Tibial nerve (tissue), 4 donors: ENCODE measurements at regions not wholly inside any gene's neighbourhood (a gene's known extent, or its start where the extent isn't known, plus 50 kb on each side); places are given as distances from the start of the nearest gene placed in this dataset.

Experiments used
- DNase-seq, 2 donors: peaks; one replicate each; pipeline ENCODE4 v3.0.0-alpha.2; 2019; ENCODE audit warnings: low spot score in 2 of 2
- H3K27ac ChIP-seq, 4 donors: fragments of 200-600 bp; sonication (generic) in 3 of 4; one replicate each; pipeline ENCODE4 v1.5.1; 2017 to 2019; ENCODE audit warnings: mild to moderate bottlenecking in 1 of 4
- H3K27me3 ChIP-seq, 2 donors: fragments of 200-600 bp; sonication (generic) in 1 of 2; one replicate each; pipeline versions ENCODE4 v1.5.1 to v1.6.0; 2017 to 2019
- H3K36me3 ChIP-seq, 3 donors: fragments of 200-600 bp; sonication (generic); one replicate each; pipeline ENCODE4 v1.5.1; 2018 to 2019
- H3K4me1 ChIP-seq, 4 donors: fragments of 200-600 bp; sonication (generic) in 3 of 4; one replicate each; pipeline ENCODE4 v1.5.1; 2017 to 2019
- H3K4me3 ChIP-seq, 4 donors: fragments of 200-600 bp; sonication (generic) in 3 of 4; one replicate each; pipeline ENCODE4 v1.5.1; 2017 to 2019; ENCODE audit warnings: mild to moderate bottlenecking in 1 of 4, moderate library complexity in 1 of 4
- H3K9me3 ChIP-seq, 4 donors: fragments of 200-600 bp; sonication (generic) in 3 of 4; one replicate each; pipeline ENCODE4 v1.5.1; 2017 to 2019
- CTCF ChIP-seq, 5 experiments: fragments of 200-600 bp in 3 of 5; fragments of 450-650 bp in 2 of 5; sonication (generic) in 3 of 5; IDR thresholded peaks; one replicate each; pipeline ENCODE4 v1.5.1; 2016 to 2019; ENCODE audit warnings: antibody characterized with exemption in 5 of 5, mild to moderate bottlenecking in 3 of 5, moderate library complexity in 2 of 5
- EP300 ChIP-seq, 2 donors: sonication (generic); formaldehyde crosslinking; IDR thresholded peaks; one replicate each; pipeline ENCODE4 v1.6.1; 2017; ENCODE audit warnings: antibody characterized with exemption in 2 of 2, mild to moderate bottlenecking in 1 of 2
- POLR2A ChIP-seq, 2 donors: fragments of 450-650 bp; IDR thresholded peaks; one replicate each; pipeline ENCODE4 v1.6.1; 2017; ENCODE audit warnings: antibody characterized with exemption in 2 of 2, mild to moderate bottlenecking in 2 of 2, moderate library complexity in 2 of 2
- WGBS, 2 donors: methylation state at CpG; one replicate each; pipeline ENCODE4 v1.1.5; 2018; 5-methylcytosine and 5-hydroxymethylcytosine counted together

GRCh38 chr5:38736089-38736488 lies 109.7 kb upstream of the OSMR start:
- DNase-seq: no peak
- Histone ChIP-seq H3K4me3 (no peak overlapping the region), H3K27ac (no peak overlapping the region), H3K36me3 (no peaks in the 10 kb centered on the region), H3K27me3 (no peaks in the 10 kb centered on the region), H3K9me3 (no peaks in the 10 kb centered on the region), H3K4me1 (no peaks in the 10 kb centered on the region)
- TF ChIP-seq EP300 (IDR thresholded peaks at IDR 0.05) (no peak), CTCF (IDR thresholded peaks at IDR 0.05) (no peak), POLR2A (IDR thresholded peaks at IDR 0.05) (no peak)
- 81 to 93% methylated on average over 2 of the region's 2 CpGs for WGBS, 2 donors

- Histone ChIP-seq H3K4me3 (no peak overlapping the region), H3K9me3 (peaks cover 0 to 4% (median 0%) of the 10 kb centered on the region in 4 donors), H3K27ac (no peak overlapping the region), H3K4me1 (no peaks in the 10 kb centered on the region), H3K36me3 (peaks cover 0 to 3% (median 0%) of the 10 kb centered on the region in 3 donors), H3K27me3 (no peaks in the 10 kb centered on the region)
- TF ChIP-seq EP300 (IDR thresholded peaks at IDR 0.05) (no peak), POLR2A (IDR thresholded peaks at IDR 0.05) (no peak), CTCF (IDR thresholded peaks at IDR 0.05) (no peak)
- WGBS, 2 donors: 95 to 98% methylated on average over 6 of the region's 6 CpGs
- DNase-seq: no peak
Measured at GRCh38 chr5:38737976-38738375, 107.8 kb upstream of the OSMR start.

GRCh38 chr5:38739011-38739704 lies 106.7 kb upstream of the OSMR start:
- peaks cover 0 to 8% (median 0%) of the 10 kb centered on the region in 3 donors for H3K36me3 ChIP-seq
- no peak for TF ChIP-seq EP300 (IDR thresholded peaks at IDR 0.05)
- no peak for TF ChIP-seq CTCF (IDR thresholded peaks at IDR 0.05)
- no peak for TF ChIP-seq POLR2A (IDR thresholded peaks at IDR 0.05)
- H3K4me3 ChIP-seq: no peak overlapping the region
- H3K27me3 ChIP-seq: no peaks in the 10 kb centered on the region
- H3K4me1 ChIP-seq: no peaks in the 10 kb centered on the region
- DNase-seq: no peak
- WGBS, 2 donors: 62 to 63% methylated on average over 4 of the region's 4 CpGs
- H3K9me3 ChIP-seq: peaks cover 0 to 14% (median 0%) of the 10 kb centered on the region in 4 donors
- peak overlapping the region in 1 of 4 donors; percentile 23 for H3K27ac ChIP-seq

- no peaks in the 10 kb centered on the region for H3K4me1 ChIP-seq
- no peak overlapping the region for H3K27ac ChIP-seq
- no peak for TF ChIP-seq CTCF (IDR thresholded peaks at IDR 0.05)
- TF ChIP-seq EP300 (IDR thresholded peaks at IDR 0.05): no peak
- TF ChIP-seq POLR2A (IDR thresholded peaks at IDR 0.05): no peak
- H3K36me3 ChIP-seq: peaks cover 0 to 8% (median 0%) of the 10 kb centered on the region in 3 donors
- WGBS, 2 donors: 84 to 96% methylated on average over 1 of the region's 1 CpG
- H3K27me3 ChIP-seq: no peaks in the 10 kb centered on the region
- H3K4me3 ChIP-seq: no peak overlapping the region
- no peak for DNase-seq
- H3K9me3 ChIP-seq: peaks cover 0 to 14% (median 0%) of the 10 kb centered on the region in 4 donors
Measured at GRCh38 chr5:38739705-38740045, 106.1 kb upstream of the OSMR start.

GRCh38 chr5:38742821-38743220 lies 103.0 kb upstream of the OSMR start:
- Histone ChIP-seq H3K9me3 (peaks cover 0 to 14% (median 0%) of the 10 kb centered on the region in 4 donors), H3K27ac (no peak overlapping the region), H3K4me1 (peaks cover 0 to 14% (median 0%) of the 10 kb centered on the region in 4 donors), H3K4me3 (no peak overlapping the region), H3K36me3 (peaks cover 0 to 8% (median 0%) of the 10 kb centered on the region in 3 donors), H3K27me3 (no peaks in the 10 kb centered on the region)
- 71 to 75% methylated on average over 3 of the region's 3 CpGs for WGBS, 2 donors
- DNase-seq: no peak
- TF ChIP-seq EP300 (IDR thresholded peaks at IDR 0.05) (no peak), POLR2A (IDR thresholded peaks at IDR 0.05) (no peak), CTCF (IDR thresholded peaks at IDR 0.05) (no peak)
